22Rv1 (cell line): ENCODE measurements at regions not wholly inside any gene's neighbourhood (a gene's known extent, or its start where the extent isn't known, plus 50 kb on each side); places are given as distances from the start of the nearest gene placed in this dataset.

Experiments used
- CTCF ChIP-seq: fragments of 450-650 bp; IDR thresholded peaks from 2 replicates; pipeline ENCODE4 v1.5.1; 2017; ENCODE audit warnings: mild to moderate bottlenecking
- ZFX ChIP-seq: fragments of 450-650 bp; IDR thresholded peaks from 2 replicates; pipeline ENCODE4 v1.6.1; 2017; ENCODE audit warnings: antibody characterized with exemption, borderline replicate concordance

DNA sequence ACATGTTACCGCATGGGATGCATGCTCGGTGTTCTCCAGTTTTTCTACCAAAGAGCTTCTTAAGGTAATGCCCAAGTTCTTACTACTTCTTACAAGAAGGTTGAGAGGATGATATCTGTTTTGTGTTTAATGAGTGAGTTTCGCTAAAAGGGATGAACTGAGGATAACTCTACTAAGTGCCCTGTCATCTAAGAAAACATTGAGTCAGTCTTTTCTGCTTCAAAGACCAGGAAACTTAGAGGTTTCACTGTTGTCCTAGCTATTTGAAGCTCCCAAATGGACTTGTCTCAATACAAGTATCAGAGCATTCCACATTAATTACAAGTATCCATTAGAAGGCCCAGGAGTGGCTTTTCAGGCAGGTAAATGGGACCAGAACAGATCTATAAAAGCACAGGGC is 296.2 kb downstream of the KBTBD8 start:
- TF ChIP-seq CTCF (no peak), ZFX (no peak)
